Endothelial cell of umbilical vein (primary cell): ENCODE measurements at regions not wholly inside any gene's neighbourhood (a gene's known extent, or its start where the extent isn't known, plus 50 kb on each side); places are given as distances from the start of the nearest gene placed in this dataset.

Experiments used
- BruUV-seq: library from RNA; stranded (reverse); fragments of 400-500 nt; replicated peaks from 2 replicates; lab custom pipeline; 2021; lab: Mats Ljungman, UMichigan
- CTCF ChIA-PET: fragments of 300-600, 350-600 bp; sonication (Branson Sonifier 250); formaldehyde crosslinking; loops from one replicate; lab custom pipeline; 2021; ENCODE audit warnings: antibody characterized with exemption, inconsistent platforms; lab: Charles Lee
- POLR2A ChIA-PET: fragments of 300-600, 350-600 bp; sonication (Branson Sonifier 250); formaldehyde crosslinking; loops from one replicate; lab custom pipeline; 2021; ENCODE audit warnings: antibody characterized with exemption, inconsistent platforms; lab: Charles Lee
- DNase-seq: peaks from one replicate; pipeline ENCODE4 v3.0.0-alpha.2; 2011; ENCODE audit warnings: low read depth, low spot score
- FAIRE-seq: peaks from 2 replicates; lab custom pipeline; 2011; peaks lifted over from hg19 to GRCh38; lab: Jason Lieb, UNC
- H2AFZ ChIP-seq: 2 replicates; pipeline ENCODE4 v1.6.0; 2012; ENCODE audit warnings: low read depth, low read length, control low read depth, inconsistent platforms
- H3K27ac ChIP-seq: 2 replicates; pipeline ENCODE4 v1.5.1; 2011; ENCODE audit warnings: low read depth, mild to moderate bottlenecking, control low read depth, low read length, moderate library complexity; ENCODE audit not compliant: insufficient read depth
- H3K27me3 ChIP-seq, 2 experiments: 2 replicates each; pipeline versions ENCODE4 v1.6.0 to v1.6.1; 2011; ENCODE audit warnings: low read length in 2 of 2, mixed read lengths in 1 of 2; ENCODE audit not compliant: control insufficient read depth in 2 of 2, insufficient read depth in 2 of 2
- H3K36me3 ChIP-seq, 2 experiments: 2 replicates in 1 of 2; 3 replicates in 1 of 2; pipeline ENCODE4 v1.5.1; 2011; ENCODE audit warnings: low read length in 2 of 2, mild to moderate bottlenecking in 1 of 2, moderate library complexity in 1 of 2; ENCODE audit not compliant: control insufficient read depth in 2 of 2, insufficient read depth in 2 of 2; ENCODE audit errors: extremely low read depth in 1 of 2
- H3K4me1 ChIP-seq: 3 replicates; pipeline ENCODE4 v1.5.1; 2011; ENCODE audit warnings: mild to moderate bottlenecking, low read length; ENCODE audit not compliant: control insufficient read depth, insufficient read depth; ENCODE audit errors: extremely low read depth
- H3K4me2 ChIP-seq: 2 replicates; pipeline ENCODE4 v1.6.1; 2011; ENCODE audit warnings: low read length, control low read depth, mixed read lengths; ENCODE audit not compliant: insufficient read depth
- H3K4me3 ChIP-seq, 3 experiments: fragments of 200-600 bp in 1 of 3; sonication (generic), shearing (Covaris generic) in 1 of 3; replicated peaks in 1 of 3; 2 replicates each; pipeline ENCODE4 v1.5.1; 2011 to 2016; ENCODE audit warnings: control low read depth in 3 of 3, low read length in 3 of 3, mild to moderate bottlenecking in 2 of 3, inconsistent platforms in 1 of 3, low read depth in 1 of 3, moderate library complexity in 1 of 3; ENCODE audit not compliant: insufficient read depth in 1 of 3
- H3K79me2 ChIP-seq: 2 replicates; pipeline ENCODE4 v1.6.0; 2012; ENCODE audit warnings: low read length, inconsistent platforms; ENCODE audit not compliant: control insufficient read depth, insufficient read depth
- H3K9ac ChIP-seq: replicated peaks from 2 replicates; pipeline ENCODE3; 2011; ENCODE audit warnings: low read length, control low read depth; ENCODE audit not compliant: insufficient read depth; ENCODE audit errors: extremely low read depth
- H3K9me1 ChIP-seq: replicated peaks from 3 replicates; pipeline ENCODE4 v1.6.0; 2011; ENCODE audit warnings: mild to moderate bottlenecking, low read length; ENCODE audit not compliant: control insufficient read depth, insufficient read depth; ENCODE audit errors: extremely low read depth
- H3K9me3 ChIP-seq: replicated peaks from 2 replicates; pipeline ENCODE4 v1.5.1; 2012; ENCODE audit warnings: low read length, inconsistent platforms; ENCODE audit not compliant: control insufficient read depth, insufficient read depth
- H4K20me1 ChIP-seq: replicated peaks from 2 replicates; pipeline ENCODE3; 2011; ENCODE audit warnings: mild to moderate bottlenecking, low read length; ENCODE audit not compliant: control insufficient read depth, insufficient read depth; ENCODE audit errors: extremely low read depth
- EZH2 ChIP-seq: IDR thresholded peaks from 2 replicates; pipeline ENCODE4 v1.6.1; 2012; ENCODE audit warnings: borderline replicate concordance, low read depth, mild to moderate bottlenecking, moderate library complexity, low read length, inconsistent platforms; ENCODE audit not compliant: severe bottlenecking
- FOS ChIP-seq: IDR thresholded peaks from 2 replicates; pipeline ENCODE4 v1.6.1; 2011; ENCODE audit warnings: mild to moderate bottlenecking, low read length, moderate library complexity, borderline replicate concordance; ENCODE audit not compliant: insufficient read depth
- GATA2 ChIP-seq: IDR thresholded peaks from 2 replicates; pipeline ENCODE4 v1.7.0; 2011; ENCODE audit warnings: low read depth, mild to moderate bottlenecking, moderate library complexity, mixed read lengths, low read length; ENCODE audit not compliant: insufficient read length, insufficient read depth
- JUN ChIP-seq: IDR thresholded peaks from 2 replicates; pipeline ENCODE4 v1.6.1; 2011; ENCODE audit warnings: borderline replicate concordance, low read depth; ENCODE audit not compliant: insufficient read length, insufficient read depth
- MYC ChIP-seq: IDR thresholded peaks from one replicate; pipeline ENCODE4 v1.6.1; 2011; ENCODE audit warnings: mild to moderate bottlenecking, low read depth, low read length
- POLR2A ChIP-seq: IDR thresholded peaks from 2 replicates; pipeline ENCODE4 v1.6.1; 2012; ENCODE audit warnings: low read depth, mild to moderate bottlenecking, control low read depth, low read length
- POLR2AphosphoS5 ChIP-seq: IDR thresholded peaks from 2 replicates; pipeline ENCODE4 v1.6.1; 2012; ENCODE audit warnings: low read depth, mild to moderate bottlenecking, control low read depth, low read length, moderate library complexity; ENCODE audit not compliant: insufficient read depth
- dilution Hi-C: fragments of 300-500 bp; cut with MboI; formaldehyde crosslinking; loops from one replicate; pipeline ENCODE4 v1.15.0; 2019; ENCODE audit warnings: low sequenced_read_pairs; ENCODE audit not compliant: extremely low pct_ligation_motif_present
- intact Hi-C: fragments of 100-400 bp; cut with micrococcal nuclease; formaldehyde crosslinking; loops from one replicate; pipeline ENCODE4 v1.10.0; 2022
- TF ChIP-seq, protein P1 (sequence below): IDR thresholded peaks from 2 replicates; pipeline ENCODE4 v1.6.1; 2011; ENCODE audit not compliant: insufficient read depth, insufficient read length
- TF ChIP-seq, protein P2 (sequence below), 2 donors: IDR thresholded peaks; 1 replicate in 1 of 2; 2 replicates in 1 of 2; pipeline ENCODE4 v1.5.1; 2011; ENCODE audit warnings: low read length in 2 of 2, mild to moderate bottlenecking in 2 of 2, moderate library complexity in 2 of 2, control low read depth in 1 of 2, inconsistent platforms in 1 of 2, low read depth in 1 of 2; ENCODE audit not compliant: insufficient read depth in 1 of 2; ENCODE audit errors: extremely low read depth in 1 of 2

DNA sequence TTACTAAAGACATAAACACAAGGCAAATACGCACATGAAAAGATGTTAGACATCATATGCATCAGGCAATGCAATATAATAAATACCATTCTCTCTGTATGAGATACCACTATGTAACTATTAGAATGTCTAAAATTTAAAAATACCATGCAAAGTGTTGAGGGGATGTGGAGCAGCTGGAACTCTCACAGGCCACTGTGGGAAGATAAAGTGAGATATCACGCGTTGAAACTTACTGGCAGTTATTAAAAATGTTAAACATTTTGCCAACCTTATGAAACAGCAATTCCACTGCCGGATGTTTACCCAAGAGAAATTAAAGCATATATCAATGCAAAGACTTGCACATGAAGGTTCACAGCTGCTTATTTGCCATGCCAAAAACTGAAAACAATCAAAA is 556.7 kb downstream of the LRRC70 start:
- Histone ChIP-seq H3K36me3 (no peaks in the 10 kb centered on the region), H3K79me2 (no peaks in the 10 kb centered on the region), H3K4me3 (no peak overlapping the region), H3K9me1 (no peaks in the 10 kb centered on the region), H3K27ac (no peak overlapping the region), H4K20me1 (no peaks in the 10 kb centered on the region), H3K9me3 (no peaks in the 10 kb centered on the region), H3K27me3 (no peaks in the 10 kb centered on the region), H3K4me1 (no peaks in the 10 kb centered on the region), H3K9ac (no peak overlapping the region), H2AFZ (no peak overlapping the region), H3K4me2 (no peak overlapping the region)
- FAIRE-seq (no peak), DNase-seq (no peak)
- intact Hi-C loops (no loop called here), dilution Hi-C loops (no loop called here)
- BruUV-seq, result no TSS peak
- ChIA-PET CTCF (no interaction called here), POLR2A (no interaction called here)
- TF ChIP-seq POLR2AphosphoS5, result no peak
- TF ChIP-seq FOS, result no peak
- no peak for TF ChIP-seq POLR2A
- TF ChIP-seq, protein P1, sequence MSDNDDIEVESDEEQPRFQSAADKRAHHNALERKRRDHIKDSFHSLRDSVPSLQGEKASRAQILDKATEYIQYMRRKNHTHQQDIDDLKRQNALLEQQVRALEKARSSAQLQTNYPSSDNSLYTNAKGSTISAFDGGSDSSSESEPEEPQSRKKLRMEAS, result no peak
- no peak for TF ChIP-seq JUN
- no peak for TF ChIP-seq MYC
- no peak for TF ChIP-seq EZH2
- no peak for TF ChIP-seq GATA2
- TF ChIP-seq, protein P2, sequence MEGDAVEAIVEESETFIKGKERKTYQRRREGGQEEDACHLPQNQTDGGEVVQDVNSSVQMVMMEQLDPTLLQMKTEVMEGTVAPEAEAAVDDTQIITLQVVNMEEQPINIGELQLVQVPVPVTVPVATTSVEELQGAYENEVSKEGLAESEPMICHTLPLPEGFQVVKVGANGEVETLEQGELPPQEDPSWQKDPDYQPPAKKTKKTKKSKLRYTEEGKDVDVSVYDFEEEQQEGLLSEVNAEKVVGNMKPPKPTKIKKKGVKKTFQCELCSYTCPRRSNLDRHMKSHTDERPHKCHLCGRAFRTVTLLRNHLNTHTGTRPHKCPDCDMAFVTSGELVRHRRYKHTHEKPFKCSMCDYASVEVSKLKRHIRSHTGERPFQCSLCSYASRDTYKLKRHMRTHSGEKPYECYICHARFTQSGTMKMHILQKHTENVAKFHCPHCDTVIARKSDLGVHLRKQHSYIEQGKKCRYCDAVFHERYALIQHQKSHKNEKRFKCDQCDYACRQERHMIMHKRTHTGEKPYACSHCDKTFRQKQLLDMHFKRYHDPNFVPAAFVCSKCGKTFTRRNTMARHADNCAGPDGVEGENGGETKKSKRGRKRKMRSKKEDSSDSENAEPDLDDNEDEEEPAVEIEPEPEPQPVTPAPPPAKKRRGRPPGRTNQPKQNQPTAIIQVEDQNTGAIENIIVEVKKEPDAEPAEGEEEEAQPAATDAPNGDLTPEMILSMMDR (IDR thresholded peaks at IDR 0.05; ENCODE audit: extremely low read depth in 1 of 2, insufficient read depth in 1 of 2, low read depth in 1 of 2, low read length in 2 of 2), result no peak
